Spleen (tissue), 11 donors: ENCODE measurements at regions not wholly inside any gene's neighbourhood (a gene's known extent, or its start where the extent isn't known, plus 50 kb on each side); places are given as distances from the start of the nearest gene placed in this dataset.

ENCODE experiments used
- DNase-seq: peaks from one replicate; pipeline ENCODE4 v3.0.0-alpha.2; 2020
- H3K27ac ChIP-seq, 8 donors: fragments of 200-600 bp; sonication (generic) in 7 of 8; 1 replicate in 4 of 8; 2 replicates in 4 of 8; pipeline versions ENCODE4 v1.5.0 to v1.8.0; 2016 to 2021; ENCODE audit warnings: inconsistent platforms in 4 of 8, mild to moderate bottlenecking in 4 of 8, moderate library complexity in 1 of 8
- H3K27me3 ChIP-seq, 7 donors: fragments of 200-600 bp; sonication (generic) in 6 of 7; replicated peaks in 1 of 7; 1 replicate in 4 of 7; 2 replicates in 3 of 7; pipeline versions ENCODE4 v1.5.0 to v1.8.0; 2016 to 2021; ENCODE audit warnings: inconsistent platforms in 3 of 7, mild to moderate bottlenecking in 1 of 7
- H3K36me3 ChIP-seq, 6 donors: fragments of 200-600 bp; sonication (generic) in 5 of 6; 1 replicate in 4 of 6; 2 replicates in 2 of 6; pipeline versions ENCODE4 v1.5.0 to v1.8.0; 2016 to 2021; ENCODE audit warnings: inconsistent platforms in 2 of 6
- H3K4me1 ChIP-seq, 6 donors: fragments of 200-600 bp; sonication (generic) in 5 of 6; 1 replicate in 3 of 6; 2 replicates in 3 of 6; pipeline versions ENCODE4 v1.5.0 to v1.8.0; 2016 to 2021; ENCODE audit warnings: inconsistent platforms in 3 of 6
- H3K4me3 ChIP-seq, 8 donors: fragments of 200-600 bp; sonication (generic) in 7 of 8; 1 replicate in 4 of 8; 2 replicates in 4 of 8; pipeline versions ENCODE4 v1.5.0 to v1.8.0; 2016 to 2021; ENCODE audit warnings: inconsistent platforms in 4 of 8, mild to moderate bottlenecking in 4 of 8, moderate library complexity in 2 of 8
- H3K9me3 ChIP-seq, 8 donors: fragments of 200-600 bp; sonication (generic) in 7 of 8; 1 replicate in 4 of 8; 2 replicates in 4 of 8; pipeline versions ENCODE4 v1.5.0 to v1.8.0; 2016 to 2021; ENCODE audit warnings: inconsistent platforms in 4 of 8
- CTCF ChIP-seq, 11 experiments: fragments of 200-600 bp in 7 of 11; fragments of 450-650 bp in 4 of 11; sonication (generic) in 4 of 11; IDR thresholded peaks in 8 of 11; conservative IDR thresholded peaks in 3 of 11; 1 replicate in 7 of 11; 2 replicates in 4 of 11; pipeline versions ENCODE4 v1.4.0 to v1.8.0; 2016 to 2021; ENCODE audit warnings: antibody characterized with exemption in 11 of 11, inconsistent platforms in 4 of 11, mild to moderate bottlenecking in 1 of 11
- POLR2A ChIP-seq, 3 donors: fragments of 450-650 bp; IDR thresholded peaks; one replicate each; pipeline ENCODE4 v1.5.1; 2017; ENCODE audit warnings: antibody characterized with exemption in 3 of 3, mild to moderate bottlenecking in 1 of 3
- POLR2AphosphoS5 ChIP-seq, 3 donors: sonication (generic); formaldehyde crosslinking; IDR thresholded peaks; one replicate each; pipeline ENCODE4 v1.5.1; 2017; ENCODE audit warnings: antibody characterized with exemption in 3 of 3
- WGBS, 5 donors: extraction: QIAGEN DNeasy Blood & Tissue Kit in 3 of 5; methylation state at CpG; one replicate each; pipeline versions ENCODE4 v1.1.5 to v1.1.7; 2013 to 2018; 5-methylcytosine and 5-hydroxymethylcytosine counted together
- intact Hi-C: fragments of 100-400 bp; cut with DNase I; formaldehyde crosslinking; loops from one replicate; pipeline ENCODE4 v1.15.0; 2023; ENCODE audit warnings: low total_unique reads
- donor health status: healthy with polysubstance abuse.
- donor health status: DM: no; HTN: no; CAD: no; lungs with moderate emphysema.
- donor health status: DM: no; HTN: no; CAD: no.
- donor health status: Bipolar disorder and iron deficiency.
- donor health status: healthy.
- donor health status: DM: no; HTN: no; CAD: no.
- donor health status: DM: yes; HTN: yes; CAD: no.

DNA sequence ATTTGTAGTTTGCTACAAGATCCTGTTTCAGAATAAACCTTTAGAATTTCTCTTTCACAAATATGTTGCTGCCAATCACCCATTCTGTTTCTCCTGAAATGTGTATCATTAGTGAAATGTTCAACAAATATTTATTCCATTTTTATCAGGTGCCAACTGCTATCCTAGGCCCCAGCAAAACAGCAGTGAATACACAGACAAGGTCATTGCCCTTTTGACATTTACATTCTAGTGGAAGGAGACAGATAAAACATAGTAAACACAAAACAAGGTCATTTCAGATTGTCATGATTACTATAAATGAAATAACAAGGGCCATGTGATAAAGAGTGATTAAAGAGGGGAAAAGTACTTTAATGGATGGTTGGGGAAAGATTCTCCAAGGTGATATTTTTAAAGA is 404.8 kb upstream of the PHF14 start:
- peaks cover 0 to 8% (median 0%) of the 10 kb centered on the region in 8 donors for H3K9me3 ChIP-seq
- intact Hi-C loops, result no loop called here
- TF ChIP-seq POLR2A (IDR thresholded peaks at IDR 0.05), result no peak
- TF ChIP-seq POLR2AphosphoS5 (IDR thresholded peaks at IDR 0.05), result no peak
- no peak for TF ChIP-seq CTCF (IDR thresholded peaks at IDR 0.05 in 8 of 11, conservative IDR thresholded peaks at IDR 0.05 in 3 of 11)

GRCh38 chr7:10571759-10572158 is 401.9 kb upstream of the PHF14 start:
- Histone ChIP-seq H3K4me1 (no peaks in the 10 kb centered on the region), H3K27me3 (no peaks in the 10 kb centered on the region), H3K36me3 (no peaks in the 10 kb centered on the region), H3K4me3 (no peak overlapping the region), H3K9me3 (no peaks in the 10 kb centered on the region), H3K27ac (no peak overlapping the region)
- WGBS, 5 donors, result 5 to 25% (median 15%) methylated on average over 1 of the region's 1 CpG
- TF ChIP-seq CTCF (IDR thresholded peaks at IDR 0.05 in 8 of 11, conservative IDR thresholded peaks at IDR 0.05 in 3 of 11) (no peak), POLR2AphosphoS5 (IDR thresholded peaks at IDR 0.05) (no peak), POLR2A (IDR thresholded peaks at IDR 0.05) (no peak)
- DNase-seq, result no peak
- intact Hi-C loops, result no loop called here

More for the DNA sequence above, 404.8 kb upstream of the PHF14 start:
- no peak overlapping the region for H3K27ac ChIP-seq
- no peaks in the 10 kb centered on the region for H3K27me3 ChIP-seq
- no peak overlapping the region for H3K4me3 ChIP-seq
- H3K4me1 ChIP-seq, result no peaks in the 10 kb centered on the region
- DNase-seq, result no peak
- no peaks in the 10 kb centered on the region for H3K36me3 ChIP-seq

DNA sequence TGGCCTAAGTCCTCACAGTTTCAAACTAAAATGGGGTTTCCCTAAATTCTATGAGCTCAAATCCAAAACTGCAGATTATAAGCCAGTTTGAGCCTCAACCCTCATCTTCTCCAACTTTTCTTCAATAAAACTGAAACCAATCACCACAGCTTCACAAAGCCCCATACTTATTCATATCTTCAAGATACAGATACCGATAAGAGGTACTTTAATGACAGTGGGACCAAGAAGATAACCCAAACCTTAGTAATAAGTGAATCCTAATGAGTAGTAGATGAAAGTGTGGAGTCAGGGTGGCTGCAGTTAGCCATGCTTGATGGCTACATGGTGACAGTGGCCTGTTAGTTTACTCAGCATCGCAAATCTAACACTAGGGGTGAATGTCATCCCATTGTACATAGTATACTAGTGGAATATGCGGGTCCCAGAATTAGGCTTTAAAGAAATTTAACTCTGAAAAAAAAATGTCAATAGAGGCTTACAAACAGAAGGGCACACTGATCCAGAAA is 395.8 kb upstream of the PHF14 start:
- Histone ChIP-seq H3K4me3 (no peak overlapping the region), H3K27me3 (no peaks in the 10 kb centered on the region), H3K4me1 (no peaks in the 10 kb centered on the region), H3K27ac (no peak overlapping the region), H3K36me3 (no peaks in the 10 kb centered on the region), H3K9me3 (no peaks in the 10 kb centered on the region)
- 87 to 98% (median 95%) methylated on average over 3 of the region's 3 CpGs for WGBS, 5 donors
- DNase-seq, result no peak
- TF ChIP-seq CTCF (IDR thresholded peaks at IDR 0.05 in 8 of 11, conservative IDR thresholded peaks at IDR 0.05 in 3 of 11) (no peak), POLR2A (IDR thresholded peaks at IDR 0.05) (no peak), POLR2AphosphoS5 (IDR thresholded peaks at IDR 0.05) (no peak)
- intact Hi-C loops, result no loop called here

- intact Hi-C loops, result no loop called here
- no peaks in the 10 kb centered on the region for H3K36me3 ChIP-seq
- no peak overlapping the region for H3K4me3 ChIP-seq
- WGBS, 5 donors, result 86 to 93% (median 89%) methylated on average over 3 of the region's 3 CpGs
- H3K9me3 ChIP-seq, result no peaks in the 10 kb centered on the region
- no peak for DNase-seq
- H3K4me1 ChIP-seq, result no peaks in the 10 kb centered on the region
- TF ChIP-seq POLR2A (IDR thresholded peaks at IDR 0.05), result no peak
- no peak for TF ChIP-seq POLR2AphosphoS5 (IDR thresholded peaks at IDR 0.05)
- TF ChIP-seq CTCF (IDR thresholded peaks at IDR 0.05 in 8 of 11, conservative IDR thresholded peaks at IDR 0.05 in 3 of 11), result no peak
- H3K27me3 ChIP-seq, result no peaks in the 10 kb centered on the region
- no peak overlapping the region for H3K27ac ChIP-seq
Observed at GRCh38 chr7:10579561-10579960, 394.1 kb upstream of the PHF14 start.
